GM21367 (cell line): ENCODE measurements at regions not wholly inside any gene's neighbourhood (a gene's known extent, or its start where the extent isn't known, plus 50 kb on each side); places are given as distances from the start of the nearest gene placed in this dataset.
A peak's percentile ranks its signal among the peaks of the same experiment; 100 is the strongest.
"Not testable (repeated sequence)": the region's sequence is repeated elsewhere in the genome, so short reads cannot be mapped to it uniquely, and the experiment has no call there.

ENCODE experiments used
- ATAC-seq: cut with Tn5 transposase; IDR thresholded peaks from one replicate; pipeline ENCODE4 v1.9.1; 2021; ENCODE audit not compliant: unreplicated experiment

DNA sequence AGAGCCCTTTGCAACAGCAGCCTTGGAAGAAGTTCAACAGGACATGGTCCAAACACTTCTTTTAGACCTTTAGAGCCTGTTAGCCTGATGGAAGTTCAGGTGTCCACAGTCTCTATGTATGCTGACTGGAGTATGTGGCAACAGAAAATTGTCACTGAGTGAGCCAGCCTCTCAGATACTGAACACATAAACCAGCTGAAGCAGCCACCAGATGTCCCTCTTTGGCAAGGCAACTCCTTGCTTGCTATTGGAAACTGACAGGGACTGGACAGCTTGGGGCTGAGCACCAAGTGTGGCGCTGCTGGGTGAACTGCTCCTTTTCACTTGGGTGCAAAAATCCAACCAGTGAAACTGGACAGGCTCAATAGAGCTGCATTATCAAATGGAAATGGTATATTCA, 1344.9 kb downstream of the RPIA start:
- not testable (repeated sequence) for ATAC-seq

DNA sequence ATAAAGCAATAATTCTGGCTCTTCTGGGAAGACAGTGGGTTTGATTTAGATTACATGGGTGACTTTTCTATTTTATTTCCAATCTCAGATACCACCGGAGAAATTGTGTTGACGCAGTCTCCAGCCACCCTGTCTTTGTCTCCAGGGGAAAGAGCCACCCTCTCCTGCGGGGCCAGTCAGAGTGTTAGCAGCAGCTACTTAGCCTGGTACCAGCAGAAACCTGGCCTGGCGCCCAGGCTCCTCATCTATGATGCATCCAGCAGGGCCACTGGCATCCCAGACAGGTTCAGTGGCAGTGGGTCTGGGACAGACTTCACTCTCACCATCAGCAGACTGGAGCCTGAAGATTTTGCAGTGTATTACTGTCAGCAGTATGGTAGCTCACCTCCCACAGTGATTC, 1347.6 kb downstream of the RPIA start:
- ATAC-seq, result not testable (repeated sequence)

DNA sequence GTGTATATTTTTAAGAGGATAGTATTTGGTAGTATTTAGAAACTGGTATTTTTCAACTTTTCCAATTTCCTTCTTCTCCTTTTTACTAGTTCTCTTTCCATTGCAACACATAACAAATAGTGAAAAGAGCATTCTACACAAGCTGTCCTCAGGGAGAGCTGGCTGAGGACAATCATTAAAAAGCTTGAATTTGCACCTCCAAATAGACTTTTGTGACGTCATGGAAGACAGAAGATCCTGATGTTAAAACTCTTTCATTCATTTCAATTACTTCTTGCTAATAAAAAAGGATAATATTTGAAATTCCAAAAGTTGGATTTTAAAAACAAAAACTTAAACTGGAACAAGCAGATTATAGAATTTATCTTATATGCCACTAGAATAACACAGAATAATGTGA, 1356.3 kb downstream of the RPIA start:
- ATAC-seq, result not testable (repeated sequence)

DNA sequence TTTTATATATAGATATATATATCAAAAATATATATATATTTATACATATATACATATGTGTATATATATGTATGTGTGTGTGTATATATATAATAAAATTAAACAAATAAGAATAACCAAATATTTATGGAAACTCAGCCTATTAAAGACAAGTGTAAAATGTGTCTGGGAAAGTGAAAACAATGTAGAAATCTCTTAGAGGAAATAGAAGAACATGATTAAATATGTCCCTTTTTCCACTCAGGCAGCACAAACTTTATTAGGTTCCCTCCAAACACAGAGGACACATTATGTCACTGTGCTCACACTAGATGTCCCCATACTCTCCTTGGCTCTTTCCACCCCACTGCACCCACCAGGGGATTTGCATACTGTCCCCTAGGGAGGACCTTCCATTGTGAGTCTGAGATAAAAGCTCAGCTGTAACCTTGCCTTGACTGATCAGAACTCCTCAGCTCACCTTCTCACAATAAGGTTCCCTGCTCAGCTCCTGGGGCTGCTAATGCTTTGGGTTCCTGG, 1360.7 kb downstream of the RPIA start:
- not testable (repeated sequence) for ATAC-seq

DNA sequence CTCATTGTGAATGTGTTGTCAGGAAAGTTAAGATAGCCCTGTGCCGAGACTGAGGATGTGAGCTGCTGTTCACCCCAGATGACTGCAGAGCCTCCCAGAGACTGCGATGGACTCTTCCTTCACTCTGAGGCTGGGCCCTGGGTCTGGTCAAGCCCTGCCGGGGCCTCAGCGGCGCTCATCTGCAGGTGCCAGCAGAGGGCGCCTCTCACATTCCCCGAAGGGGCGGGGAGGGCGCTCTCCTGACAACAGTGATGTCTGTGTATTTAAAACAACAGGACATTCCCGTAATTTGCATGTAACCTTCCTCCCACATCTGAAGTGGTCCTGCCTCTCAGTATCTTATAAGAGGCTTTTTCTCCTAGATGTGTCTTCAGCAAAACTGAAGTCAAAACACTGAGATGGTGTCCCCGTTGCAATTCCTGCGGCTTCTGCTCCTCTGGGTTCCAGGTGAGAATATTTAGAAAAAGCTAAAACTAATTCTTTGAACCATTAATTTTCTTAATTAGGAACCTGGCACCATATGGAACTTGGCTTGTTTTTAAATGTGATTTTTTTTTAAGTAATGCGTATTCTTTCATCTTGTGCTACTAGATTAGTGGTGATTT, 1377.9 kb downstream of the RPIA start:
- no peak for ATAC-seq

DNA sequence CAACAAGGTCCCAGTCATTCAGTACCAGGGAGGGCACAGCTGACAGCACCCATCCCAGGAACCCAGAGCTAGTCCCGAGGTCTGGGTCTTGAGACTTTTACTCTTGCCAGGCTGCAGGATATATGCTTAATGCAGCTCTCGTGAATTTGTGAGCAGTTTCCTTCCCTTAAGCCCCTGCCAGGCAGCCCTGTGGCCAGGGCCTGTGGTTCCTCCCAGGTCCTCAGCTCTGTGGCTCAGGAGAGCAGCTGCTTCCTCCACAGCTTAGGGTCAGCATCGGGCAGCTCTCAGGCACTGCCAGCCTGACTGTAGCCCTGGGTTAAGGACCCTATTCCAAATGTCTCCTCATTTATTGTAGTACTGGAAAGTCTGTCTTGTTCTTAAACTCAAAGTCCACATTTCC, 1384.8 kb downstream of the RPIA start:
- ATAC-seq, result no peak

DNA sequence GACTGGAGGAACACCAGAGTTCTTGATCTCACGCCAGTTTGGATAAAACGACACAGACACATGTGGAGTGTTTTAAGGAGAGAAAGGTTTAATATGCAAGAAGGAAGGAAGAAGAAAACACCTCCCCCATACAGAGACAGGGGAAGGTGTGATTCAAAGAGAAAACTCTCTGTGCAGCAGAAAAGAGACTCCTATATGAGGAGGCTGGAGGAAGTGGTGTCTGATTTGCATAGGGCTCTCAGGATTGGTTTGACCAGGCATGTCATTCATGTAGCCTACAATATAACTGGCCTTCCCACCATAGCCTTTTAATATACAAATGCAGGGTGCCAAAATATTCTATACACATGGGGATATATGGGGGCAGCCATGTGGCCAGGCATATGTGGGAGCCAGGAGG, 1386.5 kb downstream of the RPIA start:
- ATAC-seq, result no peak

DNA sequence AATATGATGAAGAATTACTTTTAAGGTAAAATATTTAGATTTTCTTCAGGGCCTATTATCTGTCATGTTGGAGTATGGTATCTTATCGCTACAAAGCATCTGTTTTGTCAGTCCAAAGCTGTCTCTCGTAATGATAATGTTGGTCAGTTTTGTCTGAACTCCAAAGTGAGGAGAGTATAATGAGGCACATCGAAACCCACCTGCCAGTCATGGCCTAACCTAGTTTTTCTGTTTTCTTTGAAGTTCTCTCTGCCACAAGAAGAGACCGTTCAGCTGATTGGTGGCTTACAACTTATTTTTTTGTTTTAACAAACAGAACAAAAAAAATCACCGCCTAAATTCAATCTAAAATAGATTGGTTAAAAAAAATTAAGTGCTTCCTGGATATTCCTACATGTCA, 1387.9 kb downstream of the RPIA start:
- no peak for ATAC-seq

DNA sequence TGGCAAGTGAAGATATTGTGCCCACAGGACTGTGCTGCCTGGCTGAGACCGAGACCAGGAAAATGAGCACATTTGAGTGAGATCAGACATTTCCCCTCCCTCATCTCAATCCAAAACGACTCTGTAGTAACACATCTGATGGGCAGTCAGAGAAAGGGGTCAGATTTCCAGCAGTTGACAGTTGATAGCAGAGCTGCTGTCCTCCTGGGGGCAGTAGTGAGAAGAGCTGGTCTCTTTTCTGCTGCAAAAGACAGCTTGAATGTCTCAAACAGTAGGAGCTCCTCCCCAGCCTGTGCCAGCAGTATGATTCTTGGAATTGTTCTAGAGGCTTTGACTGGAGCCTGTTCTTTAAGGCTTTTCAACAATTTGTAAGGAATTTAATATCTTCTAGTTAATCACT, 1396.3 kb downstream of the RPIA start:
- not testable (repeated sequence) for ATAC-seq

DNA sequence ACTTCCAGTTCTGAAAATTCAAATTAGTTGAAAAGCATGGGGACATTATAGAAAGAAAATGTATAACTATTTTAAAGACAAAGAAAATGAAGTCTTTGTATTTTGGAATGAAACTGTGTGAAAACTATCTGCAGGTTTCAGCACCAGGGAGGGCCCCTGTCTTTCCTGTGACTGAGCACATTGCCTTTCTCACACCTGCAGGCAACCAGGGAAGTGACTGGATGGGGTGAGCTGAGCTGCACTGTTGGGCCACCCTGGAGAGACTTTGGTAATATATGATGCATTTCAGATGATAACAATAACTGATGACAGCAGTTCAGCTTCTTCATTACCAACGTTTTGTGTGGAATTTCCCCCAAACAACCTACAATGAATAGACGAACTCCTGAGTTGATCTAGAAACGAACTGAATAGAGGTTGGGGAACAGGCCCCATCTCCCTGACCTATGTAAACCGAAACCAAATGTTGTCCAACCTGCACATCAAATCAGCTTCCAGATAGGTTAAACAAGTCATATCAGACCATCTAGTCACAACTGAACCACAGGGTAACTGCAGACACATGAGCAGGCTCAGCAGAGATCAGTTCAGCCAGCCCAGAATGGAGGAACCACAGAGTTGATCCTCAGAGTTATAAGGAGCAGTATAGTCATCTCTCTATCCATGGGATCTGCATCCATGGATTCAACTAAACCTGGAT, 1402.2 kb downstream of the RPIA start:
- not testable (repeated sequence) for ATAC-seq

DNA sequence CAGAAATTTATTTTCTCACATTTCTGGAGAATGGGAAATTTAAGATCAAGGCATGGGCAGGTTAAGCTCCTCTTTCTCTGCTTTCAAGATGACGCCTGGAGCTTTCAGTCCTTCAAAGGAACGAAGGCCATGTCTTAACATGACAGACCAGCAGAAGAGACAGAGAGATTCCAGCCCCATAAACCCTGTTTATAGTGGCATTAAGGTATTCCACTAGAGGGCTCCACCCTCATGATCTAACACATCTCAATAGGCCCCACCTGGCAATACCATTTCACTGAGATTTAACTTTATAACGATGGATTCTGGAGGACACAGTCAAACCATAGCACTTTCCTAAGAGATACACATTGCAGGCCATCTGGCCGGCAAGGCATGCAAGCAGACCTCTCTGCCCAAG, 1406.1 kb downstream of the RPIA start:
- ATAC-seq, result not testable (repeated sequence)

DNA sequence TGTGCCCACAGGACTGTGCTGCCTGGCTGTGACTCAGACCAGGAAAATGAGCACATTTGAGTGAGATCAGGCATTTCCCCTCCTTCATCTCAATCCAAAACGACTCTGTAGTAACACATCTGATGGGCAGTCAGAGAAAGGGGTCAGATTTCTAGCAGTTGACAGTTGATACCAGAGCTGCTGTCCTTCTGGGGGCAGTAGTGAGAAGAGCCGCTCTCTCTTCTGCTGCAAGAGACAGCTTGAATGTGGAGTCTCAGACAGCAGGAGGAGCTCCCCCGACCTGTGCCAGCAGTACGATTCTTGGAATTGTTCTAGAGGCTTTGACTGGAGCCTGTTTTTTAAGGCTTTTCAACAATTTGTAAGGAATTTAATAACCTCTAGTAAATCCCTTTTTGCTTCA, 1413.7 kb downstream of the RPIA start:
- ATAC-seq, result not testable (repeated sequence)

DNA sequence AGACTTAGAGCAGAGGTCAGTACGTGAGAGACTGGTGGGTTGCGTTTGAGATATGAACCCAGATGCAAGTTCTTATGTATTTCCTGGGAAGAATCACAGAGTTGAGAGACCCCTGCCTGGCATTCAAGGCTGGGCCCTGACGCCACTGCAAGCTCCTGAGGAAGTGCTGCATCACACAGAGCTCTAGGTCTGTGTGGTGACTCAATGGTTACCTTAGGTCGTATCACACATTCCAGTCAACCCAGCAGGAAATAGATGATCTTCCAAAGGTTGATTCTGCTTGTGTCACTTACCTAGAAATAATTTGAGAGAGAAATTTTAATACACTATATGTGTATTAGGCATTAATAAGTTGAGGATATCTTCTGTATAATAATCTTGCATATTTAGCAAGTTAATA, 1431.9 kb downstream of the RPIA start:
- ATAC-seq, result not testable (repeated sequence)

DNA sequence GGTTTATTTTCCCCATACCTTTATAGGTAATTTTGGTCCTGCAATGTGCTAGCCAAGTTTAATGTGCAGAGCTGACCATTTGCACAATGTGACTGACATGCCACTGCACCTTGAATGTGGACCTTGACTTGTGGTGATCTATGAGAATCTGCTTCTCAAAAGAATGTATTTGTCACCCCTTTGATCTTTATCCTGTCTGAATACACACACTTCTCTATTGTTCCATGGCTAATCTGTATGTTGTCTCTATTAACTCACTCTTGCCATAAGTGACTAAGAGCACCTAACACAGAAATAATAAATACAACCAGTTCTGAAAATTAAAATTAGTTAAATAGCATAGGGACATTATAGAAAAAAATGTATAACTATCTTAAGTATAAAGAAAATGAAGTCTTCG, 1447.6 kb downstream of the RPIA start:
- ATAC-seq, result not testable (repeated sequence)

DNA sequence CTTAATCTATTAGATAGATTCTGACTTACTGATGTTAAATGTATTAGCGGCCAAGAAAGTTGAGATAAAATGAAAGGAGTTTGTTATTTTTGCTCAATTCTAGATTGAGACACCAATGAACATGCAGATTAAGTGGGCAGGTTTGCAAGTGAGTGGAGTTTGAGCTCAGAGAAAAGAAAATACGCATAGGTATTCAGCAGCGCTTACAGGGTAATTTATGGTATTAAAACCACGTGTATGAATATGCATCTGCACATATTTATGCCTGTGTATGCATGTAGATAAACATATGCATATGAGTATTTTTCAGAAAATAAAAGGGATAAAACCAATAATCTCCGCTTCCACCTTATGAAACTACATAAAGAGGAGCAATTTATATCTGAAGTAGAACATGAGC, 1450.1 kb downstream of the RPIA start:
- ATAC-seq, result not testable (repeated sequence)

DNA sequence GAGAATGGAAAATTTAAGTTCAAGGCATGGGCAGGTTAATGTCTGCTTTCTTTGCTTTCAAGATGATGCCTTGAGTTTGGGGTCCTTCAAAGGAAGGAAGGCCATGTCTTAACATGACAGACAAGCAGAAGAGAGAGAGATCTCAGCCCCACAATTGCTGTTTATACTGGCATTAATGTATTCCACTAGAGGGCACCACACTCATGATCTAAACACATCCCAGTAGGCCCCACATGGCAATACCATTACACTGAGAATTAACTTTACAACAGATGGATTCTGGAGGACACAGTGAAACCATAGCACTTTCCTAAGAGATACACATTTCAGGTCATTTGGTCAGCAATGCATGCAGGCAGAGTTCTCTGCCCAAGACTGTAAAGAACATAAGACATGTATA, 1460.3 kb downstream of the RPIA start:
- ATAC-seq, result not testable (repeated sequence)

DNA sequence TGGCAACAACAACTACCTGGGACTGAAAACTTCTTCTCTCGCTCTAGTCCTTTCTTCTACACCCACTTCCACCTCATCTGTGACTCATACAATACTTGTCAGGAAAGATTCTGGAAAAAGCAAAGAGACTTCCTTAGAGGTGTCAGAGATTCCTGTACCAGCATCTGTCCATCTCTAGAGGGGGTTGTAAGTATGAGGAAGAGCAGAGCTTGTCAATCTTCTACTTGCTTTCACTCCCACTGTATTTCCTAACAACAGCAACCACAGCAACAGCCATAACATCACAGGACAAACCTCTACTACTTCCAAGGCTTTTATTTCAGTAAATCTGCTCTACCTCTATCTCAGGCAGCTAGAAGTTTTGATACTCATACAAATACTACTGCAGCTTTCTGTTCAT, 1479.5 kb downstream of the RPIA start:
- ATAC-seq, result not testable (repeated sequence)

DNA sequence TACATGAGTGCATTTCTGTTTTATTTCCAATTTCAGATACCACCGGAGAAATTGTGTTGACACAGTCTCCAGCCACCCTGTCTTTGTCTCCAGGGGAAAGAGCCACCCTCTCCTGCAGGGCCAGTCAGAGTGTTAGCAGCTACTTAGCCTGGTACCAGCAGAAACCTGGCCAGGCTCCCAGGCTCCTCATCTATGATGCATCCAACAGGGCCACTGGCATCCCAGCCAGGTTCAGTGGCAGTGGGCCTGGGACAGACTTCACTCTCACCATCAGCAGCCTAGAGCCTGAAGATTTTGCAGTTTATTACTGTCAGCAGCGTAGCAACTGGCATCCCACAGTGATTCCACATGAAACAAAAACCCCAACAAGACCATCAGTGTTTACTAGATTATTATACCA, 1481.6 kb downstream of the RPIA start:
- not testable (repeated sequence) for ATAC-seq

DNA sequence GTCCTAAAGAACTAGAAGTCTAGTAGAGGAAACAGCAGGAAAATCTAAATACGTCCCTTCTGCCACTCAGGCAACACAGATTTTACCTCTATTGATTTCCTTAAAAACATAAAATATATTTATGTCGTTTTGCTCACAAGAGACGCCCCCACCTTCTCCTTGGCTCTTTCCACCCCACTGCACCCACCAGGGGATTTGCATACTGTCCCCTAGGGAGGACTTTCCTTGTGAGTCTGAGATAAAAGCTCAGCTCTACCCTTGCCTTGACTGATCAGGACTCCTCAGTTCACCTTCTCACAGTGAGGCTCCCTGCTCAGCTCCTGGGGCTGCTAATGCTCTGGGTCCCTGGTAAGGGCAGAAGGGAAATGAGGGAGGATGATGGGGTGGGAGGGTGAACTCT, 1488.1 kb downstream of the RPIA start:
- ATAC-seq, result not testable (repeated sequence)

DNA sequence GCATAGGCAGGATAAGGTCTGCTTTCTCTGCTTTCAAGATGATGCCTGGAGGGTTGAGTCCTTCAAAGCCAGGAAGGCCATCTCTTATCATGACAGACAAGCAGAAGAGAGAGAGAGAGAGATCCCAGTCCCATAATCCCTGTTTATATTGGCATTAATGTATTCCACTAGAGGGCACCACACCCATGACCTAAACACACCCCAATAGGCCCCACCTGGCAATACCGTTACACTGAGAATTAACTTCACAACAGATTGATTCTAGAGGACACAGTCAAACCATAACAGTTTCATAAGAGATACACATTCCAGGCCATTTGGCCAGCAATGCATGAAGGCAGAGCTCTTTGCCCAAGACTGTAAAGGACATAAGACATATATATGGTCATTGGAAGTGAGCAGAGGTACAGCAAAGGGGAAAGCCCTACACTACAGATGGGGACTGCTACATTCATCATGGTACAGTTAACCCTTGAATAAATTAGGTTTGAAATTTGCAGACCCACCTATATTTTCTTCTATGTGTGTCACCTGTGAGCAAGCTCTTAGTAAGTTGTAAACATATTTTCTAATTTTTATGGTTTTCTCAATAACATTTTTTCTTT, 1516.1 kb downstream of the RPIA start:
- ATAC-seq, result peak; percentile 75

DNA sequence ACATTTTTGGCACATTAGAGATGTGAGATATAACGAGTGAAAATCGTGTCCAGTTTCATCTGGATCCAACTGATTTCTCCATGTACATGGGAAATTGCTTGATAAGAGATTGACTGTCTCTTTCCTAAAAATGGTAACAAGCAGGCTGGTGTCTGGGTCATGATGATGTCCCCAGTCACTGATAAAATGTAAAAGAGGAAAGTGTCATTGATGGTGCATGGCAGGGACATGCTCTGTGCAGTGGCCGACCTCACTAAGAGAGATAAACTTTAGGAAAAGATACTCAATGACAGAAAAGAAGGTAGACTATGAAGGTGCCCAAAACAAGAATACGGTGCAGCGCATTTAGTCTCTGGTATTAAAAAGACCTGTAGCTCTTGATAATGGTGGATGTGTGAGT, 1517.5 kb downstream of the RPIA start:
- no peak for ATAC-seq

DNA sequence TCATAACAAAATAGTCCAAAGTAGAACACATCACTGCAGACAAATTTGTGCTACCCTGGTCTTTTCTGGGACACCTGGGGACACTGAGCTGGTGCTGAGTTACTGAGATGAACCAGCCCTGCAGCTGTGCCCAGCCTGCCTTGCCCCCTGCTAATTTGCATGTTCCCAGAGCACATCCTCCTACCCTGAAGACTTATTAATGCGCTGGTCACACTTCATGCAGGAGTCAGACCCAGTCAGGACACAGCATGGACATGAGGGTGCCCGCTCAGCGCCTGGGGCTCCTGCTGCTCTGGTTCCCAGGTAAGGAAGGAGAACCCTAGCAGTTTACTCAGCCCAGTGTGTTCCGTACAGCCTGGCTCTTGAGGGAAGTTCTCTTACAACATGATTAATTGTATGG, 1518.3 kb downstream of the RPIA start:
- no peak for ATAC-seq
